SW480 (cell line): ENCODE measurements at regions not wholly inside any gene's neighbourhood (a gene's known extent, or its start where the extent isn't known, plus 50 kb on each side); places are given as distances from the start of the nearest gene placed in this dataset.

Source experiments
- DNase-seq: peaks from one replicate; pipeline ENCODE4 v3.0.0-alpha.2; 2016; ENCODE audit warnings: low spot score

- no peak for DNase-seq
Observed at GRCh38 chr12:131477613-131478012, 233.3 kb upstream of the SFSWAP start.

DNA sequence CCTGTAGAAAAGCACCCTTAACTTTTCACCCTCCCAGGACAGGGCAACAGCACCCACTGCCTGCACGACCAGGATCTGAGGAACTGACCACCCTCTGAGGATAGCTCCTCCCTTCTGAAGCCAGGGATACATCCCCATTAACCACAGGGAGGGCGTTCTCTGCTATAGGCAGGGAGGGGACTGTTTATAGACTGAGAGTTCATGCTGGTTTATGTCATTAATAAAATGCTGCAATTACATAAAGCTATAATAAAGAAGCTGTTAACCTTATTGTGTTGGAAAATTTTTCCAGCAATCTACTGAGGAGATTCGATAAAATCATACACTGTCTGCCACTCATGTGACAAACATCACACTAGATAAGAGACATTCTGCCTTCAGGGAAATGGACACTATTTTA is 232.4 kb upstream of the SFSWAP start:
- DNase-seq, result no peak

DNA sequence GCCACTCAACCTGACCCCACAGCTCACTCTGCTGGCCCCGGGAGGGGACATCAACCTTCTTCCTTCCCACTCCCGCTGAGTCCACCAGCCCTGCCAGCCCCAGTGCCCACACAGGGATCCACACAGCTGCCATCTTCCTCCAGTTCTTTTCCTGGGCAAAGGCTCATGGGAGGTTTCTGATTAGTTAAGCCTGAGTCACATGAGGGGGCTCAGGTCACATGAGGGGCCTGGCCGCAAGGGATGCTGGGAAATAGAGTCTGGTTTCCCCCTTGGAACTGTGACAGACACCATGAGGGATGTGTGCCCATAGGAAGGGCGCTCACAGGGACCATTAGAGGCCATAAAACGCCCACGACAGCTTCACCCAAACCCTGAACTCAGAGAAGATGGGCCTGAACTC is 228.7 kb upstream of the SFSWAP start:
- DNase-seq, result no peak

- DNase-seq, result no peak
Observed at GRCh38 chr12:131482686-131483085, 228.2 kb upstream of the SFSWAP start.

DNA sequence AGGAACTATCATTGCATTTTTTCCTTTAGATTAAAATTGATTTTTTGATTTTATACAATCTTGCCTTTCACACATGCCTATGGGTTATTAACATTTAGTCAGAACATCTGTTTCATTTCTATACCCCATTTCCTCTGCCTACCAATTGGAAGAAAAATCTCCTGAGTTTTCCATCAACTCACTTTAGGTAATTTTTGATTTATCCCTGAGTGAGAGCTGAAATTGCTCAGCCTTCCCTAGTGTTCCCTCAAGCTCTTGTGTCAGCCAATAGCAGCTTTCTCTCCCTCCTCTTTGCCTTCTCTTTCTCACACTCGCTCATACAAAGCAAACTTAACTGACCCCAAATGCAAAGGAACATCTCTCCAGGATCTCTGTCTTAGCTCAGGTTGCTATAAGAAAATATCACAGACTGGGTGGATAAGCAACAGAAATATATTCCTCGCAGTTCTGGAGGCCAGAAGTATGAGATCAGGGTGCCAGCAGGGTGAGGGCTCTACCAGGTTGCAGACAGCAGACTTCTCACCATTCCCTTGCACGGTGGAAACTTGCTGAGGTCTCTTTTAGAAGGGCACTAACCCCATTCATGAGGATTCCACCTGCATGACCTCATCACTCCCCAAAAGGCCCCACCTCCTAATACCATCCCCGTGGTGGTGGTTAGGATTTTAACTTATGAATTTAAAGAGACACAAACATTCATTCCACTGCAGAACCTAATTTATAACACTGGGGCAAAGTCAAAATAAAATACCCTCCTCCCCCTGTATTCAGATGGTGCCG is 224.2 kb upstream of the SFSWAP start:
- DNase-seq, result peak; percentile 14

DNA sequence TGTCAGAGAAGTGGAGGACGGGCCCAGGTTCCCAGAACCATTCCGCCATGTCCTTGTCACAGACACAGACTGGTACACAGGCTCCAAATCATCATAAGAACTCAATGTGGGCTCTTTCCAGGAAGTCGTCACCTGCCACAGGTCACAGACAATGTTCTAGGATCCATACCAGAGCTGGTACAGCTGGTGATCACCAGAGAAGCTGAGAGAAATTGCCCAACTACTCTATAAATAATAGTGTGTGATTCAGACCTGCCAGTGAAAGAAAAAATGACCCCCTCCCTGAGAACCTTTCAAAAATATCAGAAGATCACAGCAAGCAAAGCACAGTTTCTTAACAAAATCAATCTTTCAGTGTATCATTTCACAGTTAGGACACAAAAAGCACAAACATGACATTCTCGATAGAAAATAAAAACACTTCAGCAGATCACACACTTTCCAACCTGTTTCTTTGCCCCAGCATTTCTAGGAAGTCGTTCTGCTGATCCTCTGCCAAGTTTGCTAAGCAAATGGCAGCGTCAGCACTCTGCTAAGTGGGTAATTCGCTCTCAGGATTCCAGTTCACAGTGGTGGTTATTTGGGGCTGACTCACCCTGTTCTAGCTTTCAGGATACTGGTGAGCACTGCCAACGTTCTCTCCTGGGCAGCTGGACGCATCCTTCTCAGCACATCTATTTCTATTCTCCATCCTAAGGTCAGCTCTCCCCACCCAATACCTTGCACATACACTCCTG is 223.3 kb upstream of the SFSWAP start:
- no peak for DNase-seq

DNA sequence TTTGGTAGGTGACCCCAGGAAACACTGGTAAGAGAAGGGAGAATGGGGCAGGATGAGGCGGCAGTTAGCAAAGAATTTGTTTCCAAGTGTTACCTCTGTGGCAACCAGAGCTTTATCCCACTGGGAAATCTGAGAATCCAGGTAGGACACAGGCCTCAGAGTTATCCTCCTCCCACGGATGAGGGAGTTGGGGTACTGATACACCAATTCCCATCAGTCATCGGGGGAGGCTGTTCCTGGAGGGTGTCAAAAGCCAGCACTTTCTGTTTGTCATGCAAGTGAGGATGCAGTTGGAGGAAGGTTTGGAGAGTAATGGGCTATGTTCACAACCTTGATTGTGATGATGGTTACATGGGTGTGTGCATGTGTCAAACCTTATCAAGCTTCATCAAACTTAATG is 221.2 kb upstream of the SFSWAP start:
- no peak for DNase-seq

GRCh38 chr12:131491155-131491554 is 219.7 kb upstream of the SFSWAP start:
- DNase-seq, result no peak

DNA sequence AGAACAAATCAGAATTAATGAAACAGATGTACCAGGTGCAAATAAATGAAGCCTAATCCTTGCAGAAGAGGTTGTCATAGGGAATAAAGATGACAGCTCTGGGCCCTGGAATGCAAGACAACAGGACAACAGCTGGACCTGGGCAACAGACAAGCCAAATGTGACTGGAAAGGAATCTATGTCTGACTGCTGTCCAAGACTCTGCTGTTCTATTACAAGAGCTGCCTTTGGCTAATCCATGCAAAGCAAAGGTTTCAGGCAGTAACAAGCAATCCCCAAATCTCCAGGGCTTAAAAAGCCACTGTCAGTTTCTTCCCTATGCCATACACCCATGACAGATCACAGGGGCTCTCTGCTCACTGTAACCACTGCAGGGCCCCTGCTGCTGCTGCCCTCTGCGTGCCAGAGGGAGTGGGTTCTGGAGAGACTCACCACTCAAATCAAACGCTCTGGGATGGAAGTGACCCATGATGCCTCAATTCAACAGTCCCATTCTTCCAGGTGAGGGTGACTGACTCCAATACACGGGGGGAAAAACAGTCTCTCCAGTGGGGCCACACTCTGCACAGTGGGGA is 218.9 kb upstream of the SFSWAP start:
- DNase-seq, result no peak

DNA sequence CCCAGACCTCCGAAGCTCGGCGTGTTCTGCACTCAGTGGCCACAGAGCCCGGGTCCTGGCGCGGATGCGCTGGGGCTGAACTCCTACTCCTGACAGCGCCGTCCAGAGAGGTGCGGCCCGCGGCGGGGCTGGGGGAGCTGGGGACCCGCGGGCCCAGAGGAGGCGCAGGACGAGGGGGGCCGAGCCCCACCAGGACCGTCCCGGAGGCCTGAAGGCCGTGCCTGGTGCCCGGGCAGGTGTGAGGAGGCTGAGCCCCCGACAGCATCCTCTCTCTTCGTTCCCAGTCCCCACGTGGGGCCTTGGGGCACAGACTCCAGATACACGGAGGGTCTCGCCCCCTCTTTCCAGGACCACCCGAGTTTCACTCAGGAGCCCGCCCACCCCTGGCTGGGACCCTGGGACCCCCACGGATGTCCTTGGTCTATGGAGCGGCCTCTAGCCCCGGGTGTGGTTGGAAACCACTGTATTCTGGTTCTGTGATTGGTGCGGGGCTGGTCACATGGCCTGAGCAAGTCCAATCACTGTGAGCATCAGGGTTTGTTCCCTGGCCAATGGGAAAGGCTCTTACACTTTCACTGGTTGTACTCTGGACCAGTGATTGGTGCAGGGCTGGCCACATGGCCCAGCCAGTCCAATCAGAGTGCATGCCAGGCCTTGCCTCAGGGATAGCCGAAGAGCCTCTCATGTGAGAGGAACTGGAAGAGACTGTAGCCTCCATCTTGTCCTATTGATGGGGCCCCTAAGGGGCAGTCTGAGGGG is 217.6 kb upstream of the SFSWAP start:
- DNase-seq, result no peak

- DNase-seq, result no peak
Observed at GRCh38 chr12:131494216-131494615, 216.7 kb upstream of the SFSWAP start.

GRCh38 chr12:131494741-131495524 is 216.0 kb upstream of the SFSWAP start:
- DNase-seq, result no peak

DNA sequence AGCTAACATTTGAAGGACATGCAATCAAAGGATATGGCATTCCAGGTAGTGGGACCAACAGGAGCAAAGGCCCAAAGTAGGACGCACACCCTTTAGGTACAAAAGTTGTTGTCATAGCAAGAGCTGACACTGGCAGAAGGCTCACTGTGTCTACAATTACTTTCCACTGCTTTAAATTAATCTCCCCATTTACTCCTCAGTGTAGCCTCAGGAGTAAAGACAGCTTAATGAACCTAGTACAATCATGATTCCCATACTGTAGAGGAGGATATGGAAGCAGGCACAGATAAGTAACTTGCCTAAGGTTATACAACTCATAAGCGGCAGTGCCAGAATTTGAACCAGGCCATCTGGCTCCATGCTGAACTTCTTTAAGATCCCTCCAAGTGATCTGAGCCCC is 212.9 kb upstream of the SFSWAP start:
- DNase-seq, result no peak

GRCh38 chr12:131499160-131499863 is 211.6 kb upstream of the SFSWAP start:
- DNase-seq, result no peak

- no peak for DNase-seq
Observed at GRCh38 chr12:131499864-131500190, 211.1 kb upstream of the SFSWAP start.

- DNase-seq, result no peak
Observed at GRCh38 chr12:131500564-131500963, 210.3 kb upstream of the SFSWAP start.

- no peak for DNase-seq
Observed at GRCh38 chr12:131505561-131505960, 205.3 kb upstream of the SFSWAP start.

DNA sequence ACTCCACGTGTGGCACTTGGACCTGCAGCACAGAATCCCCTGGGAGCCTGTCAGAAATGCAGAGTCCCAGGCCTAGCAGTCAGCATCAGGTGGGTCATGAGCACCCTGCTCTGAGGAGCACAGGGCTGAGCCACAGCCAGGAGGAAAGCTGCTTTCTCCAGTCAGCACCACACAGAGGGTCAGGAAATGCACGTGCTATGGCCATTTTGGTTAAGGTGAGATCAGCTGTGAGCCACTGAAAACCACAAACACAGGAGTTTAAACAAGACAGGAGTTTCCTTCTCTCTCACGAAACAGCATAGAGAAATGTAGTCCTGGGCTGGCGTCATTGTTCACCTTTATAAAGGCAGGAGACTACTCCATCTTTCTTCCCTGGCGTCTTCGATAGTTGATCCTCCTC is 204.5 kb upstream of the SFSWAP start:
- no peak for DNase-seq

GRCh38 chr12:131507094-131507493 is 203.8 kb upstream of the SFSWAP start:
- no peak for DNase-seq

GRCh38 chr12:131507881-131508280 is 203.0 kb upstream of the SFSWAP start:
- DNase-seq, result no peak

DNA sequence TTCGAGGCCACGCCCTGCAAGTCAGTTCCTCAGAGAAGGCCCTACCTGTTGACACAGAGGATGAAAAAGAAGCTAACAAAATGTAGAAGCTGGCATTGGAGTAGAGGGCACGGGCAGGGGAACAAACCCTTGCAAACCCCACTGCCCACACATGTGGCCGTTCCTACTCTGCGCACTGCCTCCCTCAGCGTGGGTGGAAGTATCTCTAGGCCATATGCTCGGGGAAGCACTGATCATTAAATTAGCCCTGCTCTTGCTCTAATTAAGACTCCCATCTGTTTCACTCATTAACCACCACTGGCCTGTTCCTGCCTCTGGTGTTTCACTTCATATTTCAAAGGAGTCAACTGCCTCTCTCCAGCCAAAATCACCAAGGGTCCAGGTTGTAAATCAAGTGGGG is 201.2 kb upstream of the SFSWAP start:
- DNase-seq, result no peak
